CD4-positive, alpha-beta memory T cell (primary cell): ENCODE measurements at regions not wholly inside any gene's neighbourhood (a gene's known extent, or its start where the extent isn't known, plus 50 kb on each side); places are given as distances from the start of the nearest gene placed in this dataset.
A peak's percentile ranks its signal among the peaks of the same experiment; 100 is the strongest.

Experiments
- CTCF ChIA-PET: fragments of 350-600 bp; sonication (Branson Sonifier 250); formaldehyde crosslinking; loops from one replicate; lab custom pipeline; 2021; ENCODE audit warnings: inconsistent platforms; ENCODE audit not compliant: partially characterized antibody; lab: Charles Lee
- POLR2A ChIA-PET: fragments of 350-600 bp; sonication (Branson Sonifier 250); formaldehyde crosslinking; loops from one replicate; lab custom pipeline; 2021; ENCODE audit not compliant: partially characterized antibody; lab: Charles Lee
- DNase-seq, 5 donors: peaks; one replicate each; pipeline versions ENCODE4 v3.0.0 to v3.0.0-alpha.2; 2020 to 2022; ENCODE audit warnings: mixed read lengths in 1 of 5
- H3K27ac ChIP-seq: one replicate; pipeline ENCODE4 v1.7.0; 2013; ENCODE audit warnings: low read depth, low read length
- H3K27me3 ChIP-seq: 2 replicates; pipeline ENCODE4 v1.7.0; 2013; ENCODE audit warnings: mild to moderate bottlenecking, low read length, moderate library complexity; ENCODE audit not compliant: insufficient read depth
- H3K36me3 ChIP-seq: 2 replicates; pipeline ENCODE4 v1.7.0; 2013; ENCODE audit warnings: mild to moderate bottlenecking, low read length, moderate library complexity; ENCODE audit not compliant: insufficient read depth
- H3K4me1 ChIP-seq: 2 replicates; pipeline ENCODE4 v1.7.0; 2013; ENCODE audit warnings: mild to moderate bottlenecking, low read length, moderate library complexity; ENCODE audit not compliant: insufficient read depth
- H3K4me3 ChIP-seq, 2 donors: one replicate each; pipeline ENCODE4 v1.7.0; 2013; ENCODE audit warnings: low read length in 2 of 2, mild to moderate bottlenecking in 1 of 2
- H3K9me3 ChIP-seq, 2 donors: one replicate each; pipeline ENCODE4 v1.7.0; 2013; ENCODE audit warnings: low read length in 2 of 2, control low read depth in 1 of 2; ENCODE audit not compliant: control insufficient read depth in 1 of 2
- H3K27ac Mint-ChIP-seq, 7 donors: one replicate each; pipeline ENCODE4 v1.8.0; 2020 to 2021; ENCODE audit warnings: mixed read lengths in 7 of 7, mild to moderate bottlenecking in 6 of 7, inconsistent platforms in 3 of 7, moderate library complexity in 3 of 7
- H3K27me3 Mint-ChIP-seq, 2 donors: one replicate each; pipeline ENCODE4 v1.8.0; 2020 to 2021; ENCODE audit warnings: mixed read lengths in 2 of 2
- H3K36me3 Mint-ChIP-seq, 2 donors: one replicate each; pipeline ENCODE4 v1.8.0; 2020 to 2021; ENCODE audit warnings: mixed read lengths in 2 of 2, inconsistent platforms in 1 of 2, mild to moderate bottlenecking in 1 of 2
- H3K4me1 Mint-ChIP-seq, 4 donors: one replicate each; pipeline ENCODE4 v1.8.0; 2020 to 2021; ENCODE audit warnings: mixed read lengths in 4 of 4, mild to moderate bottlenecking in 1 of 4
- H3K4me3 Mint-ChIP-seq, 8 donors: one replicate each; pipeline ENCODE4 v1.8.0; 2020 to 2021; ENCODE audit warnings: mixed read lengths in 8 of 8, mild to moderate bottlenecking in 7 of 8, moderate library complexity in 6 of 8, inconsistent platforms in 3 of 8
- H3K9me3 Mint-ChIP-seq, 8 donors: one replicate each; pipeline ENCODE4 v1.8.0; 2020 to 2021; ENCODE audit warnings: mixed read lengths in 8 of 8, mild to moderate bottlenecking in 5 of 8, inconsistent platforms in 3 of 8, moderate library complexity in 1 of 8
- intact Hi-C: fragments of 100-400 bp; cut with micrococcal nuclease; formaldehyde crosslinking; loops from one replicate; pipeline ENCODE4 v1.15.1; 2023

GRCh38 chr20:20955892-20956291, 150.3 kb downstream of the LINC00237 start:
- no peaks in the 10 kb centered on the region for H3K36me3 Mint-ChIP-seq
- no peak overlapping the region for H3K27ac Mint-ChIP-seq
- ChIA-PET CTCF (no interaction called here), POLR2A (no interaction called here)
- H3K9me3 Mint-ChIP-seq = no peaks in the 10 kb centered on the region
- H3K4me3 Mint-ChIP-seq = no peak overlapping the region
- peaks cover 0 to 13% of the 10 kb centered on the region in 2 donors for H3K27me3 Mint-ChIP-seq
- no peaks in the 10 kb centered on the region for H3K4me1 ChIP-seq
- H3K36me3 ChIP-seq = no peaks in the 10 kb centered on the region
- H3K27me3 ChIP-seq = no peaks in the 10 kb centered on the region
- H3K4me3 ChIP-seq = no peak overlapping the region
- DNase-seq = no peak
- H3K27ac ChIP-seq = no peak overlapping the region
- no peaks in the 10 kb centered on the region for H3K9me3 ChIP-seq
- H3K4me1 Mint-ChIP-seq = no peaks in the 10 kb centered on the region
- intact Hi-C loops = no loop called here

DNA sequence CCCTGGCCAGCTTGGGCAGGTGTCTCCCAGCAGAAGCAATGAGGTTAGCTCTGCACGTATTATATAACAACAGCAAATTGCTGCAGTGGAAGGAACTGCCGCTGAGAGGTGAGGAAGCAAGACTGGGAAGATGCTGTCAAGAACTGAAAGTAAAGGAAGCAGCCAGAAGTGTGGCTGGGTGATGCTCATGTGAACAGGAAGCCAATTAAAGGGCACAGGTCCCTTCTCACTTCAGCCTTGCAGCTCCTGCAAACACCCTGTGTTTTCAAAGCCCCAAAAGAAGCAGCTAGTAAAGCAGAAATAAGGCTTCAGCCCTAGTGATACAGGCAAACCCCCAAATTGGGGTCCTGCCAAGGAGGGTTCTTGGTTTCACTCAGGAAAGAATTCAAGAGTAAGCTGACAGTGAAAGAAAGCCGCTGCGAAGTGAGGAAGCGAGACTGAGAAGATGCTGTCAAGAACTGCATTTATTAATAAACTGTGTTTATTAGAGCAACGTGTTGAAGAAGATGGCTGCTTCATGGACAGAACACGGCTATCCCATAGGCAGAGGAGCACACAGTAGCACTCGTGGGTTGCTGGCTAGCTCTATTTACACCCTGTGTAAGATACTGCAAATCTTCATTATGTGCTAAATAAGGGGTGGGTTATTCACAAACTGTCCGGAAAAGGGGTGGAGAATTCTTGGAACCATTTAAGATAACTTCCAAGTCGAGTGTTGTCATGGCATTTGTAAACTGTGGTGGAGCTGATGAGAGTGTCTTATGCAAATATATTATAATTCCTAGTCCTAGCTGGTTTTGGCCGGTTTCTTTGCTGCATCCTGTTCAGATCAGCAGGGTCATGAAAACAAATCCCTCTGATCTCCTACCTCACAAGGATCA, 152.2 kb downstream of the LINC00237 start:
- CTCF ChIA-PET = no interaction called here
- Mint-ChIP-seq H3K9me3 (peaks cover 0 to 2% (median 0%) of the 10 kb centered on the region in 8 donors), H3K27me3 (peaks cover 0 to 13% of the 10 kb centered on the region in 2 donors), H3K27ac (peak overlapping the region in 1 of 7 donors; percentile 6), H3K4me3 (no peak overlapping the region), H3K4me1 (no peaks in the 10 kb centered on the region), H3K36me3 (no peaks in the 10 kb centered on the region)
- H3K27me3 ChIP-seq = no peaks in the 10 kb centered on the region
- POLR2A ChIA-PET = no interaction called here
- H3K4me1 ChIP-seq = no peaks in the 10 kb centered on the region
- no peak overlapping the region for H3K4me3 ChIP-seq
- DNase-seq = no peak
- no peak overlapping the region for H3K27ac ChIP-seq
- no peaks in the 10 kb centered on the region for H3K36me3 ChIP-seq
- intact Hi-C loops = no loop called here
- H3K9me3 ChIP-seq = no peaks in the 10 kb centered on the region

DNA sequence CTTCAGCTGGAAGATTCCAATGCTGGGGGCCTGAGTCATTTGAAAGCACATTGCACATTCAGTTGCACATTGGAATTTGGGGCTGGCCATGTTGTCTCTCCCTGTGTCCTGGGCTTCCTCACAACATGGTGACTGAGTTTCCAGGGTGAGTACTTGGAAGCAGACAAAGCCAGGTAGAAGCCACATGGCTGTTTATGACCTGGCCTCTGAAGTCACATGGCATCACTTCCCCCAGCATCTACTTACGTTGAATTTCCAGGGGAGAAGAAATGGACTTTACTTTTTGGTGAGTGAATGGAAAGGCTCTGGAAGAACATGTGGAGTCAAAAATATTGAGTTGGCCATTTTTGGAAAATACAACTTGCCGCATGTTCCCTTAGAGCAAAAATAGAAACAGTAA, 155.5 kb downstream of the LINC00237 start:
- Histone ChIP-seq H3K27ac (no peak overlapping the region), H3K36me3 (no peaks in the 10 kb centered on the region), H3K27me3 (no peaks in the 10 kb centered on the region), H3K4me3 (no peak overlapping the region), H3K4me1 (no peaks in the 10 kb centered on the region), H3K9me3 (no peaks in the 10 kb centered on the region)
- Mint-ChIP-seq H3K4me3 (no peak overlapping the region), H3K4me1 (no peaks in the 10 kb centered on the region), H3K27ac (no peak overlapping the region), H3K36me3 (no peaks in the 10 kb centered on the region), H3K27me3 (peaks cover 0 to 12% of the 10 kb centered on the region in 2 donors), H3K9me3 (peaks cover 3 to 12% (median 6%) of the 10 kb centered on the region in 8 donors)
- no peak for DNase-seq
- ChIA-PET POLR2A (no interaction called here), CTCF (no interaction called here)
- intact Hi-C loops = no loop called here

DNA sequence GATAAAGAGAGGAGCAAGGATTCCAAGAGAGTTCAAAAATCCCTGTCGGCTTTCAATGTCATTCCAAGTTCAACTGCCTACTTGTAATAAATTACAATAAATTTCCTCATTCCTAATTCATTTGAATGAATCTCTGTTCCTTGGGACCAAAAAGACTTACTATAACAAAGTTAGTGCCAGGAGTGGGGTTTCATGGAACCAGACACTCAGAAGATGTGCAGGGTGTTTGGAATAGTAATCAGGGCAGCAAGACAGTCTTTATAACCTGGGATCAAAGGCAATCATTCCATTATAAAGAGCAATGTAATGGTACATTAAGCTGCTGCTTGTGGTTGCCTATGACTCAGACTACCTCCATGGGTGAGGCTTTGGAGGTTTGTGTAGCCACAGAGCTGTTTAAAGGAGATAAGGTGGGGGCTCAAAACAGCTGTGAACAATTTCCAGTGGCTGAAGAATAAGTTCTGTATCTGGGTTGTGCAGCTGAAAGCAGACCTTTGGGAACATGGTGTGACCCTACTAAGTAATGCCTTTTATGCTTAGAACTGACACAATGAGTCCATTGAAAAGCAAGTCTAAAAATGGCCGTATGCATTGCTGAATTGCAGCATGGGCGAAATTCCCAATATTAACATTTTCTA, 159.9 kb downstream of the LINC00237 start:
- Histone ChIP-seq H3K9me3 (no peaks in the 10 kb centered on the region), H3K27ac (no peak overlapping the region), H3K4me3 (no peak overlapping the region), H3K27me3 (no peaks in the 10 kb centered on the region), H3K36me3 (no peaks in the 10 kb centered on the region), H3K4me1 (no peaks in the 10 kb centered on the region)
- intact Hi-C loops = no loop called here
- CTCF ChIA-PET = no interaction called here
- DNase-seq = no peak
- Mint-ChIP-seq H3K9me3 (peaks cover 3 to 19% (median 12%) of the 10 kb centered on the region in 8 donors), H3K27ac (no peak overlapping the region), H3K27me3 (peaks cover 5 to 7% of the 10 kb centered on the region in 2 donors), H3K4me3 (no peak overlapping the region), H3K36me3 (no peaks in the 10 kb centered on the region), H3K4me1 (no peaks in the 10 kb centered on the region)
- POLR2A ChIA-PET = no interaction called here

DNA sequence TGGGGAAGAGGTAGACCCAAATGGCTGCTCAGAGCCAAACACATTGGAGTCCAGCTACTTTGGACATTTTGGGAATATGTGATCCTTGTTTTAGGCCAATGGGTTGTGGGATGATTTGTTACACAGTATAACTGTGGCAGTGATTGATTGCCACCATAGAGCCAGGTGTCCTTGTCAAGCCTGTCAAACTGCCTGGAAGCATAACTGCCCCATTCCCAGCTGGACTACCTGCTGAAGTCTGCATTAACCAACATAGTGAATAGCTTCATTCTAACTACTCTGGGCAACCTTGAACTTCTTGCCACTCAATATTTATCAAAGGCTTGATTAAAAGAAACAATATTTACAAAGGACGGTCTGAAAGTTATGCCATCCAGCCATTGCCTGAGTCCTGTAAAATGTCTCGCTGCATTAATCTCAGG, 164.7 kb downstream of the LINC00237 start:
- H3K36me3 Mint-ChIP-seq = no peaks in the 10 kb centered on the region
- intact Hi-C loops = no loop called here
- CTCF ChIA-PET = no interaction called here

GRCh38 chr20:20939006-20939405, 167.2 kb downstream of the LINC00237 start:
- Histone ChIP-seq H3K27ac (no peak overlapping the region), H3K9me3 (no peaks in the 10 kb centered on the region), H3K4me1 (no peaks in the 10 kb centered on the region), H3K36me3 (no peaks in the 10 kb centered on the region), H3K27me3 (no peaks in the 10 kb centered on the region), H3K4me3 (no peak overlapping the region)
- H3K9me3 Mint-ChIP-seq = peaks cover 0 to 3% (median 0%) of the 10 kb centered on the region in 8 donors
- peaks cover 5 to 6% of the 10 kb centered on the region in 2 donors for H3K27me3 Mint-ChIP-seq
- intact Hi-C loops = no loop called here
- CTCF ChIA-PET = no interaction called here
- H3K27ac Mint-ChIP-seq = no peak overlapping the region
- DNase-seq = no peak
- POLR2A ChIA-PET = no interaction called here
- no peaks in the 10 kb centered on the region for H3K4me1 Mint-ChIP-seq
- no peaks in the 10 kb centered on the region for H3K36me3 Mint-ChIP-seq
- no peak overlapping the region for H3K4me3 Mint-ChIP-seq

More for the DNA sequence above, 164.7 kb downstream of the LINC00237 start:
- Mint-ChIP-seq H3K27ac (no peak overlapping the region), H3K27me3 (peaks cover 7 to 8% of the 10 kb centered on the region in 2 donors), H3K4me1 (no peaks in the 10 kb centered on the region), H3K9me3 (peaks cover 0 to 13% (median 11%) of the 10 kb centered on the region in 8 donors), H3K4me3 (no peak overlapping the region)
- Histone ChIP-seq H3K27ac (no peak overlapping the region), H3K4me3 (no peak overlapping the region), H3K9me3 (no peaks in the 10 kb centered on the region), H3K4me1 (no peaks in the 10 kb centered on the region), H3K36me3 (no peaks in the 10 kb centered on the region), H3K27me3 (no peaks in the 10 kb centered on the region)
- POLR2A ChIA-PET = no interaction called here
- no peak for DNase-seq

DNA sequence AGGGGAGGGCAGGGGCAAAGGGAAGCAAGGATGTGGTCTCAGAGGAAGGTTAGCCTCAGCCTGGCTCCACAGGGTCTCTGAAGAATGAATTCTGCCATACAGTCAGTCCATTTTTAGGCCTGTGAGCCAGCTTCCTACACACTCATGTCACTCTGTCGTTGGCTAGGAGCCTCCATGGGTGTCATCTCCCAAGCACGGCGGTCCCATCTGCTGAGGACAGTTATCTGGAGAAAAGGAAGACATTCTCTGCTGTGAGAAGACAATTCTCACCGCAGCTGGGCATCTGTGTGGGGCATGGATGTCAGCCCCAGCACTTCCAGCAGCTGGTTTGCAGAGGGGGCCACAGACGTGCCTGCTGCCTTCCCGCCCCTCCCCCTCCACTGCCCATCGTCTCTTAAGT, 167.6 kb downstream of the LINC00237 start:
- Histone ChIP-seq H3K4me1 (no peaks in the 10 kb centered on the region), H3K36me3 (no peaks in the 10 kb centered on the region), H3K4me3 (no peak overlapping the region), H3K27me3 (no peaks in the 10 kb centered on the region), H3K27ac (no peak overlapping the region), H3K9me3 (no peaks in the 10 kb centered on the region)
- H3K27ac Mint-ChIP-seq = no peak overlapping the region
- intact Hi-C loops = no loop called here
- ChIA-PET POLR2A (no interaction called here), CTCF (no interaction called here)
- peaks cover 0 to 3% (median 0%) of the 10 kb centered on the region in 8 donors for H3K9me3 Mint-ChIP-seq
- no peaks in the 10 kb centered on the region for H3K36me3 Mint-ChIP-seq
- peaks cover 5 to 6% of the 10 kb centered on the region in 2 donors for H3K27me3 Mint-ChIP-seq
- no peak overlapping the region for H3K4me3 Mint-ChIP-seq
- H3K4me1 Mint-ChIP-seq = no peaks in the 10 kb centered on the region
- DNase-seq = no peak
